ENCODE measurements at regions not wholly inside any gene's neighbourhood (a gene's known extent, or its start where the extent isn't known, plus 50 kb on each side); places are given as distances from the start of the nearest gene placed in this dataset.

- no peak for TF ChIP-seq POLR2A (IDR thresholded peaks at IDR 0.05; ENCODE audit: low read depth, low read length)
- TF ChIP-seq TAF1 (IDR thresholded peaks at IDR 0.05; ENCODE audit: low read depth, low read length) = no peak
- TF ChIP-seq SPI1 (IDR thresholded peaks at IDR 0.05; ENCODE audit: low read depth, low read length) = no peak
- TF ChIP-seq POLR2AphosphoS5 (IDR thresholded peaks at IDR 0.05; ENCODE audit: low read depth, low read length) = no peak
- TF ChIP-seq POU2F2 (IDR thresholded peaks at IDR 0.05; ENCODE audit: low read depth, low read length) = no peak
Measured at GRCh38 chr20:58043236-58044140, 185.0 kb downstream of the ANKRD60 start.

Data from GM12891 (cell line).